ENCODE measurements at regions not wholly inside any gene's neighbourhood (a gene's known extent, or its start where the extent isn't known, plus 50 kb on each side); places are given as distances from the start of the nearest gene placed in this dataset.

DNA sequence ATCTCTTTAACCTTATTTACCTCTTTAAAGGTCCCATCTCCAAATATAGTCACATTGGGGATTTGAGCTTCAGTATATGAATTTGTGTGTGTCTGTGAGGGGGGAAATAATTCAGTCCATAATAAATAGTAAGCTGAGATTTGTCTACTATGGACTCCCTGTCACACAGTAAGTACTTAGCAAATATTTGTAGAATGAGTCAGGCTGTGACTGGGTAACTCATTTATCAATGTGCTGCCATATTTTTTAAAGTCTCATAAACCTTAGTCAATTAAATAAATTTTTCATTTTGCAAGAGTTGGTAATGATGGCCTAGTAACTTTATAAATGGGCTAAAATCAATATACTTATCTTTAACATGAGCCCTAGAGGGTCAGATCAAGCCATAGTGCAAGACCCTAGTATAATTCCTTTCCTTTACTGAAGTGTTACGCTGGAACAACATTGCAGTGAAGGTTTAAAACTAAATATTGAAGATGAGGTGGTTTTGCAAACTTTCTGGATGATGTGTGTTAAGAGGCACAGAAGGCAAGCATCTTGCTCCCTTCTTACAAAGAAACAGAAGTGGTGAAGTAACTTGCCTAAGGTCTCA lies 305.1 kb downstream of the KCNRG start:
- Histone ChIP-seq H3K4me3 (ENCODE audit: low read depth, low read length) (no peak overlapping the region), H3K27me3 (ENCODE audit: control insufficient read depth, insufficient read depth, low read length) (no peaks in the 10 kb centered on the region), H3K36me3 (ENCODE audit: control insufficient read depth, insufficient read depth, low read length) (no peaks in the 10 kb centered on the region)
- TF ChIP-seq, protein P1, sequence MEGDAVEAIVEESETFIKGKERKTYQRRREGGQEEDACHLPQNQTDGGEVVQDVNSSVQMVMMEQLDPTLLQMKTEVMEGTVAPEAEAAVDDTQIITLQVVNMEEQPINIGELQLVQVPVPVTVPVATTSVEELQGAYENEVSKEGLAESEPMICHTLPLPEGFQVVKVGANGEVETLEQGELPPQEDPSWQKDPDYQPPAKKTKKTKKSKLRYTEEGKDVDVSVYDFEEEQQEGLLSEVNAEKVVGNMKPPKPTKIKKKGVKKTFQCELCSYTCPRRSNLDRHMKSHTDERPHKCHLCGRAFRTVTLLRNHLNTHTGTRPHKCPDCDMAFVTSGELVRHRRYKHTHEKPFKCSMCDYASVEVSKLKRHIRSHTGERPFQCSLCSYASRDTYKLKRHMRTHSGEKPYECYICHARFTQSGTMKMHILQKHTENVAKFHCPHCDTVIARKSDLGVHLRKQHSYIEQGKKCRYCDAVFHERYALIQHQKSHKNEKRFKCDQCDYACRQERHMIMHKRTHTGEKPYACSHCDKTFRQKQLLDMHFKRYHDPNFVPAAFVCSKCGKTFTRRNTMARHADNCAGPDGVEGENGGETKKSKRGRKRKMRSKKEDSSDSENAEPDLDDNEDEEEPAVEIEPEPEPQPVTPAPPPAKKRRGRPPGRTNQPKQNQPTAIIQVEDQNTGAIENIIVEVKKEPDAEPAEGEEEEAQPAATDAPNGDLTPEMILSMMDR (IDR thresholded peaks at IDR 0.05; ENCODE audit: insufficient read depth, low read length, severe bottlenecking): no peak
- DNase-seq (ENCODE audit: low read depth) (peak; percentile 72), FAIRE-seq (no peak)

- FAIRE-seq (no peak), DNase-seq (ENCODE audit: low read depth) (no peak)
- Histone ChIP-seq H3K4me3 (ENCODE audit: low read depth, low read length) (no peak overlapping the region), H3K36me3 (ENCODE audit: control insufficient read depth, insufficient read depth, low read length) (no peaks in the 10 kb centered on the region), H3K27me3 (ENCODE audit: control insufficient read depth, insufficient read depth, low read length) (no peaks in the 10 kb centered on the region)
- TF ChIP-seq, protein P1 (IDR thresholded peaks at IDR 0.05; ENCODE audit: insufficient read depth, low read length, severe bottlenecking): no peak
These were observed 306.8 kb downstream of the KCNRG start for GRCh38 chr13:50322006-50322405.

DNA sequence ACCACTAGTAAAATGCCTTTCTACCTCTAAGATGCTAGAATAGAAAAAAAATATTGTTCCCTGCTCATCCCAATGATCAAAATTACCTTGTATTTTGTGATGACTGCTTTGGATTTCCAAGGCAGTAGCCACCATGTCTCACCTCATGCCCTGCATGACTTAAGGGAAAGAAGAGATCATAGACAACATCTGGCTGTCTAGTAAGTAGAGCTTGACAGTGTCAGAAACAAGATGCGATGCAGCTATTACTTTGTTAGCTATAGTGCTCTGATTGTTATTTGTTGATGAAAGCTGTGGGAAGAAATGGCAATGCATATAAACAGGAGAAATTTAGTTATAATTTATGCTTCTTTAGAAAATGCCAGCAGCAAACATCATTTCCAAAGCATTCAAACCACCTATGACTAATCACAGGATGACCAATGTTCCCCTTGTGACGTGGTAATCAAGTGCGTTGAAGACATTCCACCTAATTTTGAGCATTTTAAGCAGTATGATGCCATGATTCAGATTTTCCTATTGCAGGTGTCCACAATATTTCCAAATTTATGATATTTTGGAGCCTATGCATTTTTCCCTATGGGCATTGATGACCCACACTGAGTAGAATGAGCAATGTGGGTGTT lies 308.3 kb downstream of the KCNRG start:
- H3K27me3 ChIP-seq (ENCODE audit: control insufficient read depth, insufficient read depth, low read length): no peaks in the 10 kb centered on the region
- H3K36me3 ChIP-seq (ENCODE audit: control insufficient read depth, insufficient read depth, low read length): no peaks in the 10 kb centered on the region
- no peak overlapping the region for H3K4me3 ChIP-seq (ENCODE audit: low read depth, low read length)
- FAIRE-seq (no peak), DNase-seq (ENCODE audit: low read depth) (peak; percentile 90)
- TF ChIP-seq, protein P1 (IDR thresholded peaks at IDR 0.05; ENCODE audit: insufficient read depth, low read length, severe bottlenecking): no peak

GRCh38 chr13:50326271-50326670 lies 311.0 kb downstream of the KCNRG start:
- Histone ChIP-seq H3K4me3 (ENCODE audit: low read depth, low read length) (no peak overlapping the region), H3K27me3 (ENCODE audit: control insufficient read depth, insufficient read depth, low read length) (no peaks in the 10 kb centered on the region), H3K36me3 (ENCODE audit: control insufficient read depth, insufficient read depth, low read length) (no peaks in the 10 kb centered on the region)
- TF ChIP-seq, protein P1 (IDR thresholded peaks at IDR 0.05; ENCODE audit: insufficient read depth, low read length, severe bottlenecking): no peak
- DNase-seq (ENCODE audit: low read depth) (no peak), FAIRE-seq (no peak)

GRCh38 chr13:50326811-50327210 lies 311.6 kb downstream of the KCNRG start:
- TF ChIP-seq, protein P1 (IDR thresholded peaks at IDR 0.05; ENCODE audit: insufficient read depth, low read length, severe bottlenecking): no peak
- Histone ChIP-seq H3K4me3 (ENCODE audit: low read depth, low read length) (no peak overlapping the region), H3K27me3 (ENCODE audit: control insufficient read depth, insufficient read depth, low read length) (no peaks in the 10 kb centered on the region), H3K36me3 (ENCODE audit: control insufficient read depth, insufficient read depth, low read length) (no peaks in the 10 kb centered on the region)
- DNase-seq (ENCODE audit: low read depth) (peak; percentile 7), FAIRE-seq (no peak)

All from bronchial epithelial cell (primary cell).